ENCODE measurements at regions not wholly inside any gene's neighbourhood (a gene's known extent, or its start where the extent isn't known, plus 50 kb on each side); places are given as distances from the start of the nearest gene placed in this dataset.

DNA sequence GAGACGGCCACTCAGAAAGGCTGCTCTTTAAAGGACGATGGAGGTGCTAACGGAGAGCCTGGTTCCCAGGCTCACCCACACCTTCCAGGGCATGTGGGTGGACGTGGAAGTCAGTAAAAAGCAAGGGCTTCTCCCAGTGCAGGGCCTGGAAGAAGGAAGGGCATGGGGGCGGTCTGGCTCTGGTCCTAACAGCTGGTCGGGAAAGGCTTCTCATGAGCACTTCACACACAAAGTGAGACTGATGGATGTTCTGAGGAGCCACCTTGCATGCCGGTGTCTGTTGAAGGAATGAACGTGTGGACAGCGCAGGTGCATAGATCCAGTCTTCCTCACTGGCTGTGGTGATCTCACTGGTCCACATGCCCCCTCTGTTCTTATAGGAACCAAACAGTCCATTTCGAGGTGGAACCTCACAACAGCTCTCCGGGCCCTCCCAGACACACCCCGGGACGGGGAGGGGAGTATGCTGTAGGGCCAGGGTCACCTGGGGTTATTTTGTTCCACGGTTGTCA lies 90.6 kb upstream of the UXS1 start:
- TF ChIP-seq CTCF (conservative IDR thresholded peaks at IDR 0.05) (no peak), ZFX (IDR thresholded peaks at IDR 0.05) (no peak)
